ENCODE measurements at regions not wholly inside any gene's neighbourhood (a gene's known extent, or its start where the extent isn't known, plus 50 kb on each side); places are given as distances from the start of the nearest gene placed in this dataset.
"Not testable (repeated sequence)": the region's sequence is repeated elsewhere in the genome, so short reads cannot be mapped to it uniquely, and the experiment has no call there.

DNA sequence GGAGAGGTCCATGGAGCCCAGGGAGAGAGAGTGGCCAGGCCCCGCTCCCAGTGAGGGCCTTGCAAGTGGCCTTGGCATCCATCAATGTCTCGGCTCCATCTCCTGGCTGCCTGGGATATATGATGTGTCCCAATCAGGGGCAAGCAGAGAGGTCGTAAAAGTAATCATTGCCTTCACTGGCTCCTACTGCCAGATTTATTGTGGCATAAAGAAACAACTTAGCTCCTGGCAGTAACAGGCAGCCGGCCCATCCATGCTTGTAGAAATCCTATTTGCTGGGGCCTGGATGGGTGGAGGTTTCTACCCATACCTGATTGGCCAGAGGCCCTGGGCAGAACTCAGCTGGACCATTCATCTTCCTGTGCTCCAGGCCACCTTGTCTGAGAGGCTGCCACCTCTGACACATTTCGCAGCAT, 272.6 kb downstream of the MATN1 start:
- DNase-seq, result no peak

- no peak for DNase-seq
Measured at GRCh38 chr1:30450148-30450817, 273.1 kb downstream of the MATN1 start.

- DNase-seq, result no peak
Measured at GRCh38 chr1:30449428-30450147, 273.8 kb downstream of the MATN1 start.

- DNase-seq, result no peak
Measured at GRCh38 chr1:30449003-30449402, 274.4 kb downstream of the MATN1 start.

DNA sequence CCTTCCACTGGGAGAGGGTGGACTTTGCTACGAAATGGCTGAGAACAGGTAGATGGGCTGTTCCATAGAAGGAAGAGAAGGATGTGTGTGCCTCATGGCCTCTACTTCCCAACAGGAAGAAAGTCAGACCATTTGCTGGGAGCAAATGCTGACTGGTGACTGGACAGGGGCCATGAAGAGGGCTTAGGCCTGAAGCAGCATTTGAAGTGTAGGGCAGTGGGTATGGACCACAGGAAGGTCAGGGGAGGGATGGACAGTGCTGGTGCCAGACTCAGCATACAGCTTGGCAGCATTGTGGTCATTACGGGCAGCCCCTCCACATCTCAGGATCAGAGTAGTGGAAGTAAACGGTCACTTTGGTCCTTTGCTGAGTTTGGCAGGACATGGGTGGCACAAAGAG, 275.7 kb downstream of the MATN1 start:
- DNase-seq, result no peak

- no peak for DNase-seq
Measured at GRCh38 chr1:30447080-30447479, 276.3 kb downstream of the MATN1 start.

- no peak for DNase-seq
Measured at GRCh38 chr1:30446508-30446907, 276.9 kb downstream of the MATN1 start.

DNA sequence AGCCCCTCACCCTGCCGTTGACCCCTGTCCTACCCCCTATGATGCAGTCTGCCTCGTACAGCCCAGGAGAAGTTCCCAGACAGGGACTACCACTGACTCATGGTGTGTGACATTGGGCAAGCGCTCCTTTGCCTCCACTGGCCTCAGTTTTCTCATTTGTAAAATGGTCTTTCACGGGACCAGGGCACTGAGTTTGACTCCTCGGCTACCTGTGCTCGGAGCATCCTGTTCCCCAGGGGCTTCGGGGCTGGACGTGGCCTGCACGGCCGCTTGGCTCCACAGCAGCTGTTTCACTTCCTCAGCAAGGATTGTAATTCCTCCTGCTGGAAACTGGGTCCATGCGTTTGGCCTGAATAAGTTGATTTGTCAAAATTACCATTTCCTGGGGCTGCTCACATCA, 277.3 kb downstream of the MATN1 start:
- no peak for DNase-seq

DNA sequence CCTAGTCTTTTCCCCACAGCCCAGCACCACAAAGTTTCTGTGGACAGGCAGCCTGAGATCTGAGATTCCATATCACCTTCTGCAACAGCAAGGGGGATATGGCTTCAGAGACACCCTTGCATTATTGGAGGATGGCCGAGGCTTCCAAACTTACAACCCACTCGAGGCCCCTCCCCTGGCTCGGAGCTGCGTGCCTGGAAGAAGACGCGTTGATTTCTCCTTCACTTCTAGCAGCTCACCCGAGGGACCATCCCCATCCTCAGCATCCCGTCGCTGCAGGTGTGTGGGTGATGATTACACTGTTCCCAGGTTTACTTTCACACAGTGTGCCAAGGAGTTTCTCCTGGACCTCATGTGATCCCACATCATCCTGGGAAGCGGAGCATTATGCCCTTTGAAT, 277.9 kb downstream of the MATN1 start:
- no peak for DNase-seq

GRCh38 chr1:30444850-30445249, 278.5 kb downstream of the MATN1 start:
- DNase-seq, result no peak

- DNase-seq, result no peak
Measured at GRCh38 chr1:30444401-30444800, 279.0 kb downstream of the MATN1 start.

DNA sequence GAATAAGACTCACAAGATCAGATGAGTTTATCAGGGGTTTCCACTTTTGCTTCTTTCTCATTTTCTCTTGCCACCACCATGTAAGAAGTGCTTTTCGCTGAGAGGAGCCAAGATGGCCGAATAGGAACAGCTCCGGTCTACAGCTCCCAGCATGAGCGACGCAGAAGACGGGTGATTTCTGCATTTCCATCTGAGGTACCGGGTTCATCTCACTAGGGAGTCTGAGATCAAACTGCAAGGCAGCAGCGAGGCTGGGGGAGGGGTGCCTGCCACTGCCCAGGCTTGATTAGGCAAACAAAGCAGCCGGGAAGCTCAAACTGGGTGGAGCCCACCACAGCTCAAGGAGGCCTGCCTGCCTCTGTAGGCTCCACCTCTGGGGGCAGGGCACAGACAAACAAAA, 285.1 kb downstream of the MATN1 start:
- not testable (repeated sequence) for DNase-seq

- no peak for DNase-seq
Measured at GRCh38 chr1:30437059-30437576, 286.3 kb downstream of the MATN1 start.

DNA sequence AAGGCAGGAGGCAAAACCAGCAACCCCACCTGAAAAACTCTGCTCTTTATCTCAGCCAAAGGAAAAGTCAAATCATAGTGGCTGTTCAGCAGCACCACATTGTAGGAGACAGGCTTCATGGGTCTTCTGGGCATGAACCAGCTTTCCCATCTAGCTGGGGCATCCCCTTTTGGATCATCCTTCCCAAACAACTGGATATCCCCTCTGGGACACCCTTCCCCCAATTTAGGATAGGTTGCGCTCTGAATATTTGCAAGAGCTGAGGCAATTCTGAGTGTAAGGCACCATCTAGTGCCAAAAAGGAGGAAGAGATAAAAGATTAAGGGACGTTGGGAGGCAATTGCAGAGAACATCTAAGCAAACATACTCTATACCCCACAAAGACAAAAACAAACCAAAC, 295.8 kb downstream of the MATN1 start:
- no peak for DNase-seq

GRCh38 chr1:30425046-30425445, 298.3 kb downstream of the MATN1 start:
- DNase-seq, result no peak

GRCh38 chr1:30423570-30423969, 299.8 kb downstream of the MATN1 start:
- DNase-seq, result no peak

DNA sequence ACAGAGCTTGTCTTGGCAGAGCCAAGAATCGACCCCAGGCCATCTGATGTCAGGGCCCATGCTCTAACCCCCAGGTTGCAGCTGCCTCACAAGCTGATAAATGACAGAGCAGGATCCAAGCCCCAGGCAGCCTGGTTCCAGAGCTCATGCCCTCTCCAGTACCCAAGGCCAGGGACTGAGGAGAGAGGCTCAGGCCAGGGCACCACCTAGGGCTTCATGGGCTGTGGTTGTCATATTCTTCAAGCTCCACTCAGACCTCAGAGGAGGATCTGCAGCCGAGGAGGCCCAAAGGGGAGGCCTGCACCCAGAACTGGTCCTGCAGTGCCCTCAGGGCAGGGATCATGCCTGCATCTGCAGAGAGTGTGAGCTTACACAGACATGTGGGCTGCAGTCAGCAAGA, 301.1 kb downstream of the MATN1 start:
- no peak for DNase-seq

GRCh38 chr1:30420519-30421050, 302.8 kb downstream of the MATN1 start:
- no peak for DNase-seq

GRCh38 chr1:30419831-30420230, 303.6 kb downstream of the MATN1 start:
- DNase-seq, result no peak

DNA sequence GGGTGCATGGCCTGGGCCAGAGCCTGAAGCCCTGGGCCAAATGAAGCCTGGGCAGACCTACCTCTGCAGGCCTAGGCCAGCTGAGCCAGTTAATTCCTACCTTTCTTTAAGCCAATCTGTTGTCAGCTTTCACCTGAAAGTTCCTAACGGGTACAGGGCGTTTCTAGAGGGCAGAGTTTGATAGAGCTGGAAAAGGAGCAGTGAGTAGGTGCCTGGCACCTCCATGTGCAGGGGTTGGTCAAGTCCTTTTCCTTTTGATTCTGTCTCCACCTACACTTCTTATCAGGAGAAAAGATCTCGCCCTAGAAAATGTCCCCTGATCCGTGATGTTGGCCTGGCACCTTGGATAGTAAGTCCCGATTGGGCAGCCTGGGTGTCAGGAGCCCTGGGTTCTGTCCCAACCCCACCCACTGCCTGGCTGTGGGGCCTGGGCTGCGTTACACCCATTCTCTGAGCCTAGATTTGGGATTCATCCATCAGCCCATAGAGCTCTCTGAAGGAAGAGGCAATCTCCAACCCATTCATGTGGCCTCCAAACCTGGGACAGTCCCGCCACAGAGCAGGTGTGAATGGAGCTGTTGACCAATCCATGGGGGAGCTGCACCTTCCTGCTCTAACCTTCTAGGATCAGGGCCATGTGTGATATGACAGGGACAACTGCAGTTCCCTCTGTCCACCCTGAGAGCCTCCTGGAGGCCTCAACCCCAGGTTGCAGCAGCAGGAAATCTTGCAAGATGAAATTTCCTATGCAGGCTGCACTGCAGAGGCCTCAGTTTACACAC, 304.3 kb downstream of the MATN1 start:
- no peak for DNase-seq

GRCh38 chr1:30418061-30418938, 305.1 kb downstream of the MATN1 start:
- no peak for DNase-seq

GRCh38 chr1:30417701-30418046, 305.7 kb downstream of the MATN1 start:
- no peak for DNase-seq

All from NCI-H1048 (cell line).